Body of pancreas (tissue), 4 donors: ENCODE measurements at regions not wholly inside any gene's neighbourhood (a gene's known extent, or its start where the extent isn't known, plus 50 kb on each side); places are given as distances from the start of the nearest gene placed in this dataset.

ENCODE experiments used
- ATAC-seq: fragments of 150-250 bp; one replicate; pipeline ENCODE4 v1.9.1; 2016
- DNase-seq, 4 donors: peaks; one replicate each; pipeline ENCODE4 v3.0.0-alpha.2; 2019
- H3K27ac ChIP-seq, 4 donors: fragments of 200-600 bp; sonication (generic); 1 replicate in 3 of 4; 2 replicates in 1 of 4; pipeline versions ENCODE4 v1.5.1 to v1.6.1; 2016 to 2019; ENCODE audit warnings: mild to moderate bottlenecking in 1 of 4, mixed read lengths in 1 of 4, moderate library complexity in 1 of 4
- H3K27me3 ChIP-seq, 2 donors: fragments of 200-600 bp; sonication (generic); one replicate each; pipeline ENCODE4 v1.6.0; 2016; ENCODE audit warnings: mild to moderate bottlenecking in 1 of 2
- H3K36me3 ChIP-seq, 2 donors: fragments of 200-600 bp; sonication (generic); replicated peaks in 1 of 2; 2 replicates each; pipeline ENCODE4 v1.5.1; 2016; ENCODE audit warnings: low read depth in 2 of 2; ENCODE audit not compliant: insufficient read depth in 1 of 2
- H3K4me1 ChIP-seq: fragments of 200-600 bp; sonication (generic); one replicate; pipeline ENCODE4 v1.6.0; 2016
- H3K4me3 ChIP-seq, 2 donors: fragments of 200-600 bp; sonication (generic); 1 replicate in 1 of 2; 2 replicates in 1 of 2; pipeline ENCODE4 v1.5.1; 2016 to 2019
- H3K9me3 ChIP-seq, 3 donors: fragments of 200-600 bp; sonication (generic); 1 replicate in 2 of 3; 2 replicates in 1 of 3; pipeline ENCODE4 v1.5.1; 2016
- CTCF ChIP-seq, 7 experiments: fragments of 450-650 bp in 4 of 7; fragments of 200-600 bp in 3 of 7; sonication (generic) in 3 of 7; IDR thresholded peaks; one replicate each; pipeline ENCODE4 v1.5.1; 2016 to 2019; ENCODE audit warnings: antibody characterized with exemption in 7 of 7
- POLR2A ChIP-seq, 3 donors: fragments of 450-650 bp; IDR thresholded peaks; one replicate each; pipeline ENCODE4 v1.6.1; 2016; ENCODE audit warnings: antibody characterized with exemption in 3 of 3, mild to moderate bottlenecking in 2 of 3
- WGBS, 2 donors: methylation state at CpG; one replicate each; pipeline ENCODE4 v1.1.5; 2017; 5-methylcytosine and 5-hydroxymethylcytosine counted together
- intact Hi-C: fragments of 100-400 bp; cut with DNase I; formaldehyde crosslinking; loops from one replicate; pipeline ENCODE4 v1.15.1; 2023

GRCh38 chr10:81548160-81548559 is 326.8 kb upstream of the NRG3 start:
- no peak for DNase-seq
- no peak for ATAC-seq
- intact Hi-C loops: no loop called here

GRCh38 chr10:81564143-81564542 is 310.9 kb upstream of the NRG3 start:
- no peaks in the 10 kb centered on the region for H3K36me3 ChIP-seq
- H3K4me1 ChIP-seq: no peaks in the 10 kb centered on the region
- no peaks in the 10 kb centered on the region for H3K27me3 ChIP-seq
- no peak for ATAC-seq
- no peaks in the 10 kb centered on the region for H3K9me3 ChIP-seq
- intact Hi-C loops: no loop called here
- no peak overlapping the region for H3K27ac ChIP-seq
- 53 to 63% methylated on average over 3 of the region's 3 CpGs for WGBS, 2 donors
- H3K4me3 ChIP-seq: no peak overlapping the region
- TF ChIP-seq POLR2A (IDR thresholded peaks at IDR 0.05) (no peak), CTCF (IDR thresholded peaks at IDR 0.05) (no peak)
- no peak for DNase-seq

More at GRCh38 chr10:81548160-81548559, 326.8 kb upstream of the NRG3 start:
- H3K9me3 ChIP-seq: no peaks in the 10 kb centered on the region
- H3K27ac ChIP-seq: no peak overlapping the region
- WGBS, 2 donors: 86 to 90% methylated on average over 2 to 3 of the region's 3 CpGs
- no peaks in the 10 kb centered on the region for H3K27me3 ChIP-seq
- no peaks in the 10 kb centered on the region for H3K4me1 ChIP-seq
- H3K36me3 ChIP-seq: no peaks in the 10 kb centered on the region
- TF ChIP-seq POLR2A (IDR thresholded peaks at IDR 0.05) (no peak), CTCF (IDR thresholded peaks at IDR 0.05) (no peak)
- H3K4me3 ChIP-seq: no peak overlapping the region

GRCh38 chr10:81569488-81569887 is 305.5 kb upstream of the NRG3 start:
- H3K36me3 ChIP-seq: no peaks in the 10 kb centered on the region
- DNase-seq (no peak), ATAC-seq (no peak)
- TF ChIP-seq CTCF (IDR thresholded peaks at IDR 0.05) (no peak), POLR2A (IDR thresholded peaks at IDR 0.05) (no peak)
- WGBS, 2 donors: 70 to 92% methylated on average over 4 to 5 of the region's 5 CpGs
- H3K9me3 ChIP-seq: no peaks in the 10 kb centered on the region
- H3K27me3 ChIP-seq: no peaks in the 10 kb centered on the region
- H3K4me1 ChIP-seq: no peaks in the 10 kb centered on the region
- no peak overlapping the region for H3K4me3 ChIP-seq
- H3K27ac ChIP-seq: no peak overlapping the region
- intact Hi-C loops: no loop called here

- TF ChIP-seq POLR2A (IDR thresholded peaks at IDR 0.05) (no peak), CTCF (IDR thresholded peaks at IDR 0.05) (no peak)
- intact Hi-C loops: no loop called here
- ATAC-seq (no peak), DNase-seq (no peak)
- H3K4me1 ChIP-seq: no peaks in the 10 kb centered on the region
- no peaks in the 10 kb centered on the region for H3K27me3 ChIP-seq
- H3K36me3 ChIP-seq: no peaks in the 10 kb centered on the region
- no peak overlapping the region for H3K4me3 ChIP-seq
- 73% methylated on average over 3 of the region's 3 CpGs; no CpG with 5 or more reads in 1 of the 2 donors for WGBS, 2 donors
- H3K9me3 ChIP-seq: no peaks in the 10 kb centered on the region
- no peak overlapping the region for H3K27ac ChIP-seq
Observed at GRCh38 chr10:81570349-81570748, 304.6 kb upstream of the NRG3 start.
